ENCODE measurements at regions not wholly inside any gene's neighbourhood (a gene's known extent, or its start where the extent isn't known, plus 50 kb on each side); places are given as distances from the start of the nearest gene placed in this dataset.
A peak's percentile ranks its signal among the peaks of the same experiment; 100 is the strongest.
"Not testable (repeated sequence)": the region's sequence is repeated elsewhere in the genome, so short reads cannot be mapped to it uniquely, and the experiment has no call there.

DNA sequence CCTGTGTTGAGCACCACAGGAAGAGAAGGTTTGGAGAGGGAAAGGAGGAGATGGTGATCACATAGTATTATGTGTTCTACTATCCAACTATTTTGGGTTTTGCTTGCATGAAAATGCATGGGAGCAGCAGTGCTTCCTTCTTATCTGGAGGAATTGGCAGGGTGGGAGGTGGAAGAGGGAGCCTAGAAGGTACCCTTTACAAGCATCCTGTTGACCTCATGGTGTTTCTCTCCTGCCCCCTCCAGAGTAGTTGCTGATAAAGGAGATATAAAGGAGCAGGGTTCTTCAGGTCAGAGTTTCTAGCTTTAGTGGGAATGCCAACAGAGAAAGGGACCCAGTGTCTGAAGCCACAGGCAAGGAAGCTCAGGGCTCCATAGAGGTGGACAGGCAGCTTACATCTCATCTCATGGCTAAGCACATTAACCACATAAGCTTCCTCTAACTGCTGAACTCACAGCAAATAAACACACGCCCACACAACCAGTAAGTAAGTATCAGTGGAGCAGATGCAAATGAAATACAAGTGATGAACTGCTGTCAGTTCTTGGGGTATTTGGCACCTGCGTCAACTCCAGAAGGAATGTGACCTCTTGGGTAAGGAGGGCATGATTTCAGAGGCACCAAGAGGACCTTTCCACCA, 174.2 kb upstream of the SLC38A2 start:
- peak; percentile 61 for DNase-seq

DNA sequence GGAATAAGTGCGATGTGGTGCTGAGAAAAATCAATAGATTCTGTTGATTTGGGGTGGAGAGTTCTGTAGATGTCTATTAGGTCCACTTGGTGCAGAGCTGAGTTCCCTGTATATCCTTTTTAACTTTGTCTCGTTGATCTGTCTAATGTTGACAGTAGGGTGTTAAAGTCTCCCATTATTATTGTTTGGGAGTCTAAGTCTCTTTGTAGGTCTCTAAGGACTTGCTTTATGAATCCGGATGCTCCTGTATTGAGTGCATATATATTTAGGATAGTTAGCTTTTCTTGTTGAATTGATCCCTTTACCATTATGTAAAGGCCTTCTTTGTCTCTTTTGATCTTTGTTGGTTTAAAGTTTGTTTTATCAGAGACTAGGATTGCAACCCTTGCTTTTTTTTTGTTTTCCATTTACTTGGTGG, 170.8 kb upstream of the SLC38A2 start:
- not testable (repeated sequence) for DNase-seq

DNA sequence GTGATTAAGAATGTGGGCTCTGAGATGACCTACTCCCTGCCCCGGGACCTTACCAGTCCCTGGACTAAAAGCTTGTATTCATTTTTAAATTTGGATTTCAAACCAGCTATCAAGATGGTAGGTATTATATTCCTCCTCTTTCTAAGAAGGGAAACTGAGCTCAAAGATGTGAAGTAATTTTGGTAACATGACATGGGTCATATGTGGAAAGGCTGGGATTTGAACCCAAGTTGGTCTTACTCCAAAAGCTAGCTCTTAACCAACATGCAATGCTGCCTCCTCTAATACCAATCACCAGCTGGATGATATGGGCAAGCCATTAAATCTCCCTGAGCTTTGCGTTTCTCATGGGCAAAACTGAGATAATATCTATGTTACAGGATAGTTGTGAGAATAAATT, 166.4 kb upstream of the SLC38A2 start:
- no peak for DNase-seq

DNA sequence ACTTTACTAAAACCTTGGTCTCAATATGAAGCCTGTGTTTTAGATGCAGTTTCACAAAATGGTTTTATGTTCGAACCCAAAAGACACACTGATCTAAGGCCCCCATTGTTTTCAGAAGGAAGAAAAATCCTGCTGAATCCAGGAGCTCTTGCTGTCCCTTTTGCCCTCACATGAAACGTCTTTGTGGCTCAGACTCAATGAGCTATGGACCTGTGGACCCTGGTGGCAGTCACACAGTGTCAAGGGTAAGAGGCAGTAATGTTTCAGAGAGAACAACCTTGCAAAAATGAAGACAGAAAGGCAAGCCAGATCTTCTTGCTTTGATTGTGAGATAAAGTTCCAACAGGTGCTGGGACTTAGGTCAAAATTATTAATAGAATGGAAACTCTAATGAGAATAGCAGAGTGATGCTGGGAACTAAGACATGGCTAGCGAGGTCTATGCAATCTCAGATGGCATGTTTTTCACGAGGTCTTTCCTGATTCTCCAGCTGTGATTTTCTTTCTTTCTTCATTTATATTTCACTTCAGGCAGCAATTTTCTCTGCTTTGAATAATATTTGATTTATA, 164.9 kb upstream of the SLC38A2 start:
- no peak for DNase-seq

DNA sequence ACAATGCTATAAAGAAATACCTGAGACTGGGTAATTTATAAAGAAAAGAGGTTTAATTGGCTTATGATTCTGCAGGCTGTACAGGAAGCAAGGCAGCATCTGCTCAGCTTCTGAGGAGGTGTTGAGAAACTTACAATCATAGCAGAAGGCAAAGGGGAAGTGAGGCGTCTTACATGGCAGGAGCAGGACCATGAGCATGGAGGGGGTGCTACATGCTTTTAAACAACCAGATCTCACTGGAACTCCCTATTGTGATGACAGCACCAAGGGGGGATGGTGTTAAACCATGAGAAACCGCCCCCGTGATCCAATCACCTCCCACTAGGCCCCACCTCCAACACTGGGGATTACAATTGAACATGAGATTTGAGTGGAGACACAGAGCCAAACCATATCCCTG, 163.7 kb upstream of the SLC38A2 start:
- DNase-seq = not testable (repeated sequence)

DNA sequence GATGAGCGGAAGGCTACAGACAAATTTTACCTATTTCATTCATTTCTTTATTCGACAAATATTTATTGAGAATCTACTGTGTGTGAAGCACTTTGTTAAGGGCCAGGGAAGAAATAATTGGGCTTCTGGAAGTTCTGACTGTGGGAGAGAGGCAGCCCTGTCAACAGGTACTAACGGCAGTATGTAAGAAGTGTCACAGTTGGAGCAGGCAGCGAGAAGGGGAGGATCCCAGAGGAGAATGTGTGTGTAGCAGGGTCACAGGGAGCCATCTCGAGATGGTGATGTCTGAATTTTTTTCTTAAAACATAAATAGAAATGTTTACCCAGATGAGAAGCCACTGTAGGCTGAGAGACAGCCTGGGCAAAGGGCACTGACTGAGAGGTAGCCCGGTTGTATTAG, 163.3 kb upstream of the SLC38A2 start:
- DNase-seq = no peak

DNA sequence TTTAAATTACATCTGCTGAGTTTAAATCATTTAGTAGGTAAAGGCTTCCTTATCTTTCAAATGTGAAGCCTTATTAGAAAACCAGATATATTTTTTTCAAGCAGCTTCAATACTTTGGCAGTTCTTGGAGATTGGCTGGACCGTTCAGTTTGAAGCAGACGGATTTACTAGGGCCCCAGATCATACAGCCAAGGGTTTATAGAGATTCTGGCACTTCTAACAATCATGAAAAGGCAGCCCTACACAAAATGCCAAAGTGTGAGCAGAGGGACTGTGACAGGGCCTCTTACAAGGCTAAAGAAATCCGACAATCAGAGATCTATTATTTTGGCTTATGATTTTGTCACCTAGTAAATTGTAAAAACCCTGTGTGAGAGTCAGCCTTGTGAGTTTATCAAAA, 162.8 kb upstream of the SLC38A2 start:
- no peak for DNase-seq

DNA sequence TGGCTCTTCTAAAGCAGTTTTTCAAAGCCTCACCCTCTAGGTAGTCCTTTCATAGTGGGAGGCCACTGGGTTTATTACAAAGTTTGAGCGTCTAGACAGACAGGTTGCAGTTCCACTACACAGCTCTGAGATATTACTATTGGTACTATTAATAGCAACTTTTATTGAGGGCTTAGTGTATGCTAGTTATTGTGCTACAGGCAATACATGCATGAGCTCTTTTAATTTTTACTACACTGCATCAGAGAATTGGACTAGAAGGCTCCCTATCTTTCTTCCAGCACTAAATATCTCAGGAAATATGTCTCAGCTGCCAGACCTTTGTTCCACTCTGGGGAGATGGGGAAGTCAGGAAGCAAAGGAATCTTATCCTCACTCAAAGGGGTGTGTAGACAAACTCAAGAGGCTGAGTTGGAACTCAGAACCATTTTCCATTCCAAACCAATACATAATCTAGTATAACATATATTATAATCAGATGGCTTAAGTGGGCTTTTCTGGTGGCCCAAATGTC, 161.8 kb upstream of the SLC38A2 start:
- no peak for DNase-seq

DNA sequence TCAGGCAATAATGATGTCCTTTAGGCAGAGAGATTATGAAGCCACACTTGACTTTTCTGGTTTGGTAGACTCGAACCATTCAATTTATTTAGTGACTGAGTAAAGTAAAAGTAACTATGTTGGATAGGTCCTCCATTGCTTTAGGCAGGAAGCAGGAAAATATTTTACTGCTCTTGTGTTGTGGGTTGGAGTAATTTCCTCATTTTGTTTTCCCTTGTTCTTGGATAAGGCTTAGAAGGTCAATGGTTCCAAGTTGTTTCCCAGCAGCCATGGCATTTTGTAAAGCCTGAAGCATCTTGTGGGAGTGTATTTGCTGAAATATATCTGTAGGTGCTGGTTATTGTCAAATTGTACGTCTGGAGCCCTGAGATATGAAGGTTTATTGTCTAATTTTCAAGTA, 161.2 kb upstream of the SLC38A2 start:
- DNase-seq = no peak

DNA sequence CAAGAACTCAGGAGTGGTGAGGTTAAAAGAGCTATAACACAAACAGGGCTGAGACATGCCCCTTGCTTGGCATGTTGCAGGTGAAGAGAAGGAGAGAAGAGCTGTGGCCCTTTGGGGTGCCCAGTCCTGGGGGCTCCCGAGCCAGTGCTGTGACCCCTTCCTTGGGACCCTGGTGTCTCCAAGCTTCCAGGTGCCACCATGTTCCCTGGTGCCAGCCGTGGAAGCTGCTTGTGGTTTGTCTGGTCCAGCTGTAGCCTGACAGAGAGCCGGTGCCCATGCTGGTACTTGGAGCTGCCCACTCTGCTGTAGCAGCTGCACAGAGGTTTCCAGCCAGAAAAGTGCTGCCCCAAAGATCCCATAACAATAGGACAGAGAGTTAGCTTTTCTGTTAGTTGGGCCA, 159.2 kb upstream of the SLC38A2 start:
- no peak for DNase-seq

DNA sequence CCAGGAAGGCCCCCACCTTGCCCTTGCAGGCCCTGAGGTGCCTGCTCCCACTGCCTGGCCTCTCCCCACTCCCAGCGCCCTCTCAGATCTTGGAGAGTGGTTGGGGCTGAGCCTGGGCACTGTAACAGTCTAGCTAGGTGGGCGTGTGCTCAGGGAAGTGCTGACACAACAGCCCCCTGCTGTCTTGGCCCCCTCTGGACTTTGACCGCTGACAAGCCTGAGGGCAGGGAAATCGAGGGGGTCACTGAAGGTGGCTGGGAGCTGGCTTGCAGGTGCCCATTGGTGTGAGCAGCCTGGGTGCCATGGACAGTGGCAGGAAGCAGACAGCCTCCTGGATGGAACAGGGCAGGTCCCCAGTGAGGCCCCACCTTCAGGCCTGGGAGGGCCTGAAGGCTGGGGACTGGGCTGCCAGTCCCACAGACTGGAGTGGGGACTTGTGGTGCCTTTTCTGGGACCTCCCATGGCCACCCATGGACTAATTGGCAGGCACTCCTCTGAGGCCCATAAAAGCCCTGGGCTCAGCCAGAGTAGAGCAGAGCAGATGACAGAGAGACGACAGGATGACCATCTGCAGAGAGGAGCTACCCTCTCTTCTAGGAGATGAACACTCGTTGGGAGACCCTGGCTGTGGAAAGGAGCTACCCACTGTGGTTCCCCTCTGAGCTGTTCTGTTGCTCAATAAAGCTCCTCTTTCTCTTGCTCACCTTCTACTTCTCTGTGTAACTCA, 158.6 kb upstream of the SLC38A2 start:
- DNase-seq = no peak

DNA sequence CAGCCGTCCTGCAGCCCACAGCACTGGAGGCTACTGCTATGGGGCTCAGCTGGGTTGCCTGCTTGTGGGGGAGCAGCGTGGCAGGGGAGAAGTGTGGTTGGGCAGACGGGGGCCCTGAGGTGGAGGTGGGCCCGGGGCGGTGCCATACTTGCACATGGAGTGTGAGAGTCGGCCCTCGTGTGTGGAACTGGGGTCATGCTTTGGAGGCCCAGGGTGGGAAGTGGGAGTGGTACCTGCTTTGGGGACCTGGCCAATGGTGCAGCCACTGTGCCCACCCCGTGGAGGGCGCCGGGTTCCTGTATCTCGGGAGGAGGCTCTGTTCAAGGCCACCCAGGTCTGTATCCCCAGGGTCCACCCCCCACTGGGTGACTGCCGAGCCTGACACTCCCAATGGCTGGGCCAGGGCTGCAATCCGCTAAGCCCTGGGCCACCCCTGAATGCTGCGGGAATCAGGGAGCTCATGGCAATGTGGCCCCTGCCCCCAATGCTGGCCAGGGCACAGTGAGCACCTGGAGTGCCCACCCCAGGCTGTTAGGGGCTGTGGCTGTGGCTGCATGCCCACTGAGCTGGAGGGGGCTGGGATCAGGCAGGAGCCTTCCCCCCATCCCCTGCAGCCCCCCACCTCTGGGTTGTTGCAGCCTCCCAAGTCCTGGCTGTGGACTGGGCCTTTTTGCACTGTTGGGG, 157.9 kb upstream of the SLC38A2 start:
- no peak for DNase-seq

DNA sequence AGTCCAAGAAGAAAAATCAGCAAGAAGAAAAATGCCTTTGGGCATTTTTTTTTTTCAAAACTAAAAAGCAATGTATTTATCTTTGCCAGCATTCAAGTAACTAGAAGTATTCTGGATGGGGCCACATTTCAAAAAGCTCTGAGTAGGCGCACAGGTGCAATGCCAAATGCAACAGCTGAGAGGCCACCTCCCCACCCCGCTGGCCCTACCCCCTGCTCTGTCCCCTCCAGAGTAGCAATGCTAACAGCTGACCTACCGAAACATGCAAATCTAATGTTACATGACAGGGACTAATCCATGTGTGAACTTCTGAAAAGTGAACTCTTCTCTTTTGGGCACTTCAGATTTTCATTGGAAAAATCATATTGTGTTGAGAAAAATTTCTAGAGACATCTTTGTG, 153.7 kb upstream of the SLC38A2 start:
- DNase-seq = no peak

DNA sequence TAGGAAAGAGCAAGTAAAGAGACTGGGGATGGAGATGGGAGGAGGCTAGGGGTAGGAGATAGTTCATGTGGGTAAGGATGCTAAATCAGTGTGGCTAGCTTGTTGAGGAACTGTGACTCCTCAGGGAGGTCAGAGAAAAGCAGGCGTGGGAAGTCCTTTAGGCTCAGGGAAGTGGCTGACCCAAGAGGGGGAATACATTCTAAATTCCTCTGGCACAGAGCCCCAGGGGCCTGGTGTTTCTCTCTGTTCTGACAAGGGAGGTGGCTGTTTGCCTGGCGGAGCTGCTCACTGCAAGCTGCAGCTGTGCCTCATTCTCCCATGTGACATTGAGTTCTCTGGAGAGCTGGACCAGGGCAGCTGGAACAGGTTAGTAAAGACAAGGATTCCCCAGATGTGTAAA, 152.2 kb upstream of the SLC38A2 start:
- DNase-seq = peak; percentile 90

DNA sequence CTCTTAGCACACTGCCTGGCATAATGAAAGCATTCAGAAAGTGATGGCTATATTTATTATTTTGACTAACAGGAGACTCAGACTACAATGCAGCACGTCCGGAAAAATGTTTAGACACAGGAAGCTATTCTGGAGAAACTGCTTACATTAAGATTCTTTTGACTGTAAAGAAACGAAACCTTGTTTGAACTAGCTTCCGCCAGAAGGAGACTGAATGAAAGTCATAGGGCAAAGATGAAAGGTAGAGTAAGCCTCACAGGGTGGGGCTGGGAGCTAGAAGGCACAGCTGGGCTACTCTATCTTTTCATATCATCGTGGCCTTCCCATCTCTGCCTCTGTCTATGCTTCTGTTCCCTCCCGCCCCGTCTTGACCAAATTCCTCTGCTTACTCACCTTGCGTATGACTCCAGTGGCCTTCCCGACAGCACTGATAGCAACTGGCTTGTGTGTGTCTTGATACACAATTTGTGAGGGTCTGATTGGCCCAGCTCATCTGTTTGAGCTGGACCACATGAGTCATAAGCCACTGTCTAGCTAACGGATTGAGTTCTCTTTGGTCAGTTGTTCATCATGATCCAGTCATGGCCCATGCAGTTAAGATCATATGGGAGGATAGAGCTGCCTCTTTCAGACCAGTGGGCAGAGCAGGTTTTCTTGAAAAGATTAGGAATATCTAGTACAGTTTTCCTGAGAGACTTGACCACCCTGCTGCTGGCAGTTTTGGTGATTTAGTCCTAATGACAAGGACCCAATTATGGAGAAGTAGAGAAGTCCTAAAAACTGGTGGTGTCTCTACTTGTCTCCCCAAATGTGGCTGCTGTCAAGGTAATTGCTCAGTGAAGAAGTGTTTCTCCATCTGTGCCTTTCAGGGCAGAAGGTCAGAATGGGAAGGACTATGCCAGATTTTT, 151.5 kb upstream of the SLC38A2 start:
- DNase-seq = peak; percentile 100

DNA sequence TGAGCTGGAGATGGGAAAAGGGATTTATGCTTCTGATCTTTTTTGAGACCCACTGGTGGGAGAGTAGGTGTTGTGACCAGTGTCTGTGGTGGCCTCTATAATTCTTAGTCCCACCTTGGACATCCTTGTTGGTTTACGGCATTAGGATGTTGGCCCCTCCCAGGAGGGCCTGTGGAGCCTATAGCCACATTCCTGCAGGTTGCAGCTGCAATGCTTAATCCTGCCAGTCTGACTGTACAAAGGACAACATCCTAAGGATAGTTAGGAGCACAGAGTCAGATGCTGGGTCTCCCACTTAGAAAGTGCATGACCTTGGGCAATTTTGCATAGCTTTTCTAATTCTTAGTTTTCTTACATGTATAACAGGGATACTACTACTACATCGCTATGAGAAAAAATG, 150.9 kb upstream of the SLC38A2 start:
- DNase-seq = peak; percentile 48

DNA sequence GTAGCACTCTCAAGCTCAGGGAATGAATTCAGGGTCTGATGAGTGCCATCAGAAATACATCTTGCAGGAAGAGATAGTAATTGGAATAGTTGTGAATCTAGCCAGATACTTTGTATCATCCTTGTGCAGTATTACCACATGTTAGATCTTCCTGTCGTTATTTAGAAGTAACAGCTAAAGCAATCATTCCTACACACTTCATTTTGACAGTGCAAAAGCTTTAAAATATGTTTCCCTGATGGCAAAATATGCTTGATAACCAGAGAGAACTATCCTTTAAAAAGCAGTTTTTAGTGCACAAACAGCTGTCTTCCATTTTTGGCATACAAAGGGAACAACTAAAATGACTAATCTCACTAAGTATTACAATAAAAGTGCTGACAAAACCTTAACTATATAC, 149.5 kb upstream of the SLC38A2 start:
- DNase-seq = peak; percentile 40

DNA sequence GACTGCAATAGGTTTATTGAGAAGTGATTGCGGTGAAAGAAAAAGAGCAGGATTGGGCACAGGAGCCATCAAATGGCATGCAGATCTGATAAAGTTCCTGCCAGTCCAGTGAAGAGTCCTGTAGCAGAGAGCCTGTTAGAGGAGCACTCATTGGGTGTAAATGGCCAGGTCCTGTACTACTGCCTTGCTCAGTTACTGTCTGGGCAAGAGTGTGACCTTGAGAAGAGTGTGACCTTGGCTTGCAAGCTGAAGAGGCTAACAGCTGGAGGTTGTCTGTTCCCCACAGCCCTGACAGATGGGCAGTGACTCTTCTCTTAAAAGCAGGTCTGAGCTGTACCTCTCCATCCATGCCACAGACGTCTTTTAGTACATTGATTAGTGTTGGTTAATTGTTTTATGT, 148.6 kb upstream of the SLC38A2 start:
- DNase-seq = no peak

DNA sequence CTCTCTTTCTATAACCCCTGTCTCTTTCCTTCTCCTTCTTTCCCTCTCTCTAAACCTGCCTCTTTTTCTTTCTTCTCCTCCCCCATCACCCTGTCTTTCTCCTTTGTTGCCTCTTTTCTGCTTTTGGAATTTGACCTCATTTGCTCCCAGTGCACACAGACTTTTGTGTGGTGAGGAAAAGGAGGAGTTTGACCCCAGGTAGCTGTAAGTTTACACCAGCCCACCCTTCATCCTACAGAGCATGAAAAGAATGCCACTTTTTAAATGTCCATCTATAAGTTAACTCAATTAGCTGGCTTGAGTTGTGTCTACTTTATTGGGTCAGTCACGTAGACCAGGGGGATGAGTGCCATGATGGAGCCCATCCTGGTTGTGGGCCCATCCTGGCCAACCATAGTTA, 146.8 kb upstream of the SLC38A2 start:
- no peak for DNase-seq

DNA sequence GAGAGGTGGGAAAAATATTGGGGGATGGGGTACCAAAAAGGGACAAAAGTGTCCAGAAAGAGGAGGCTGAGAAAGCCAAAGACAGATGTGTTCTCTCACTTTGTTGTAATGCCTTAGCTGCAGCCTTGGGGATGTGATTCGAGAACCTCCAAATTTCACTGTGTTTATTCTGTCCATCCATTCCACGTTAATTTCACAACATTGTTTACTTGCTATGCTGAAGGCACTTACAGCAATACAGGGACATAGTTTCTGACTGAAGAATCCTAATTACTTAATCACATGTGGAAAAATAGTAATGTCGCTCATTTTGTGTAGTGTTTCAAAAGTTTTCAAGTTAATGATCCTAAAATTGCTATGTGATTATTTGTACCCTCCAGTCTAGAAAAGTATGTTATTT, 146.2 kb upstream of the SLC38A2 start:
- DNase-seq = no peak

DNA sequence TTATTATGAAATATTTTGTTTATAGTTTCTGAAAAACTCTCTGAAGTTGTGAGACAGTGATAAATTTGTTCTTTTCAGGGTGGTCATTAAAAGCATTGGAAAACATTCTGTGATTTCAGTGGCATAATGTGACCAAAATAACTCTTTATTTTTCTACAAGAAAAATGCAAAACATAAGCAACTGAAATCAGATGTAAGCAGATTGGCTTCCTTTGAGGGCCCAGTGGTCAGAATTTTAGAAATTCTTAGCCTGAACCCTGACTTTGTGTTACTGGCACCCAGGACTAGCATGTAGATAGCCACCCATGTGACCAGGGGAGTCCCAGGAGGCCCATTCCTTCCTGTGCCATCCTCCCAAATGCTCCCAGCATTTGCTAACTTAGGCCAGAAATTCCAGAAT, 145.6 kb upstream of the SLC38A2 start:
- no peak for DNase-seq

DNA sequence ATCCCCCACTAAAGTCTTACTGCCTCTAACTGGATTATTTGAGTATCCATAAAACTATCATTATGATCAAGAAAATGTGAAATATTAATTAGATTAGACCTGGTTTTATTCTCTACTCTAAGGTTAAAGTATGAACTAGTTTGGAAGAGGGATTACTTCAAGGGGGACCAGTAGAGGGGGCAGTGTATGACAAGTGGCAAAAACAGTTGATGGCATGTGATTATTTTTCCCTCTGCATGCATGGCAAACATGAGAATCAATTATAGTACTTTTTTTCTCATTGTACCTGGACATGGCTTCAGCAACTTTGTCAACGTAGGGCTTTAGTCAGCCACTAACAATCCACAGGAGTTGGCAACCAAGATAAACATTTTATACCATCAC, 145.0 kb upstream of the SLC38A2 start:
- no peak for DNase-seq

All from HCEC 1CT (cell line).